ENCODE measurements at regions not wholly inside any gene's neighbourhood (a gene's known extent, or its start where the extent isn't known, plus 50 kb on each side); places are given as distances from the start of the nearest gene placed in this dataset.
A peak's percentile ranks its signal among the peaks of the same experiment; 100 is the strongest.

GRCh38 chr5:174172152-174172551 is 126.6 kb downstream of the NSG2 start:
- intact Hi-C loops (cut with DNase I): no loop called here
- Histone ChIP-seq H3K27me3 (no peaks in the 10 kb centered on the region), H3K9me3 (no peaks in the 10 kb centered on the region), H3K36me3 (no peaks in the 10 kb centered on the region), H3K27ac (no peak overlapping the region), H3K4me3 (no peak overlapping the region), H3K4me1 (no peaks in the 10 kb centered on the region)
- peak in 1 of 2 donors; percentile 52 for DNase-seq (ENCODE audit: extremely low spot score in 2 of 2)
- TF ChIP-seq CTCF (IDR thresholded peaks at IDR 0.05): no peak
- TF ChIP-seq POLR2AphosphoS5 (IDR thresholded peaks at IDR 0.05; ENCODE audit: insufficient read depth in 1 of 2, low read depth in 1 of 2): no peak
- TF ChIP-seq POLR2A (IDR thresholded peaks at IDR 0.05): no peak

GRCh38 chr5:174172566-174172965 is 127.1 kb downstream of the NSG2 start:
- intact Hi-C loops (cut with DNase I): no loop called here
- peak in 1 of 2 donors; percentile 67 for DNase-seq (ENCODE audit: extremely low spot score in 2 of 2)

GRCh38 chr5:174173766-174174165 is 128.3 kb downstream of the NSG2 start:
- Histone ChIP-seq H3K36me3 (no peaks in the 10 kb centered on the region), H3K27me3 (no peaks in the 10 kb centered on the region), H3K4me1 (no peaks in the 10 kb centered on the region), H3K4me3 (no peak overlapping the region), H3K27ac (no peak overlapping the region), H3K9me3 (no peaks in the 10 kb centered on the region)
- TF ChIP-seq POLR2A (IDR thresholded peaks at IDR 0.05) (no peak), CTCF (IDR thresholded peaks at IDR 0.05) (no peak), POLR2AphosphoS5 (IDR thresholded peaks at IDR 0.05; ENCODE audit: insufficient read depth in 1 of 2, low read depth in 1 of 2) (no peak)
- DNase-seq (ENCODE audit: extremely low spot score in 2 of 2): peak in 1 of 2 donors; percentile 52
- intact Hi-C loops (cut with DNase I): no loop called here

More at GRCh38 chr5:174172566-174172965, 127.1 kb downstream of the NSG2 start:
- Histone ChIP-seq H3K36me3 (no peaks in the 10 kb centered on the region), H3K9me3 (no peaks in the 10 kb centered on the region), H3K27me3 (no peaks in the 10 kb centered on the region), H3K27ac (no peak overlapping the region), H3K4me3 (no peak overlapping the region), H3K4me1 (no peaks in the 10 kb centered on the region)
- TF ChIP-seq POLR2AphosphoS5 (IDR thresholded peaks at IDR 0.05; ENCODE audit: insufficient read depth in 1 of 2, low read depth in 1 of 2) (no peak), POLR2A (IDR thresholded peaks at IDR 0.05) (no peak)

GRCh38 chr5:174175716-174176268 is 130.3 kb downstream of the NSG2 start:
- no peaks in the 10 kb centered on the region for H3K36me3 ChIP-seq
- H3K9me3 ChIP-seq: no peaks in the 10 kb centered on the region
- H3K27ac ChIP-seq: no peak overlapping the region
- H3K4me3 ChIP-seq: no peak overlapping the region
- no peaks in the 10 kb centered on the region for H3K27me3 ChIP-seq
- H3K4me1 ChIP-seq: no peaks in the 10 kb centered on the region
- DNase-seq (ENCODE audit: extremely low spot score in 2 of 2): peak in 1 of 2 donors; percentile 61
- TF ChIP-seq POLR2A (IDR thresholded peaks at IDR 0.05) (no peak), CTCF (IDR thresholded peaks at IDR 0.05) (no peak), POLR2AphosphoS5 (IDR thresholded peaks at IDR 0.05; ENCODE audit: insufficient read depth in 1 of 2, low read depth in 1 of 2) (no peak)
- intact Hi-C loops (cut with DNase I): no loop called here

GRCh38 chr5:174176511-174176910 is 131.0 kb downstream of the NSG2 start:
- Histone ChIP-seq H3K36me3 (no peaks in the 10 kb centered on the region), H3K27me3 (no peaks in the 10 kb centered on the region), H3K4me1 (no peaks in the 10 kb centered on the region), H3K27ac (no peak overlapping the region), H3K9me3 (no peaks in the 10 kb centered on the region), H3K4me3 (no peak overlapping the region)
- intact Hi-C loops (cut with DNase I): no loop called here
- DNase-seq (ENCODE audit: extremely low spot score in 2 of 2): peak; percentile 76 to 82
- no peak for TF ChIP-seq POLR2A (IDR thresholded peaks at IDR 0.05)
- TF ChIP-seq CTCF (IDR thresholded peaks at IDR 0.05): no peak
- no peak for TF ChIP-seq POLR2AphosphoS5 (IDR thresholded peaks at IDR 0.05; ENCODE audit: insufficient read depth in 1 of 2, low read depth in 1 of 2)
